ENCODE measurements at regions not wholly inside any gene's neighbourhood (a gene's known extent, or its start where the extent isn't known, plus 50 kb on each side); places are given as distances from the start of the nearest gene placed in this dataset.
"Not testable (repeated sequence)": the region's sequence is repeated elsewhere in the genome, so short reads cannot be mapped to it uniquely, and the experiment has no call there.

DNA sequence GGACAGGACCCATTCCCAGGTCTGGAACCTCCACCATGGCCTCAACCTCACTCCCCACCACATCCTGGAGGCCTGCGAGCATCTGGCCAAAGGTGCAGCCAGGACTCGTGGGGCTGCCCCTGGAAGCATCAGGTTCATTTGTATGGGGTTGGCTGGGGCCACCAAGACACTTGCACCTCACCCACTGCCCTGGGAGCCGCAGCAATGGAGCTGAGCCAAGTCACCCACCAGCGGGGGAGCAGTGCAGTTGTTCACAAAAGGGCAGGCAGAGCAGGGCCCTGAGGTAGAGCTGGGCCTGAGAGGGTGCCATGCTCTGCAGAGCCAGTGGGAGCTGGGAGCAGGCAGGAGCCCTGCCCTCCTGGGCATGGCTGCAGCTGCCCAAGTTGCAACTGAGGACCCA lies 163.5 kb downstream of the FAM47A start (continued):
- TF ChIP-seq DLX4 (CRISPR knock-in tag; IDR thresholded peaks at IDR 0.05) (no peak), BMI1 (IDR thresholded peaks at IDR 0.05; ENCODE audit: low read length) (no peak), ESRRA (IDR thresholded peaks at IDR 0.05; ENCODE audit: borderline replicate concordance, low read depth) (no peak)

- H3K9me3 ChIP-seq (replicated peaks; ENCODE audit: control insufficient read depth, insufficient read depth, low read depth, low read length), result no peaks in the 10 kb centered on the region
- DNase-seq (ENCODE audit: extremely low read depth in 1 of 4, low spot score in 3 of 4) (no peak), FAIRE-seq (no peak), ATAC-seq (no peak)
- H3K4me3 ChIP-seq, result no peak overlapping the region
- H3K9ac ChIP-seq (ENCODE audit: insufficient read depth in 1 of 2, low read depth in 2 of 2, low read length in 2 of 2), result no peak overlapping the region
- intact Hi-C loops (cut with micrococcal nuclease), result no loop called here
- 0% methylated on average over 2 of the region's 2 CpGs for WGBS (ENCODE audit: insufficient coverage, low coverage, missing lambda C conversion rate)
- no peak overlapping the region for H3K4me2 ChIP-seq (ENCODE audit: insufficient read depth, low read length)
- H3K4me1 ChIP-seq (replicated peaks in 1 of 2; ENCODE audit: control insufficient read depth in 2 of 2, insufficient read depth in 2 of 2, low read length in 2 of 2), result no peaks in the 10 kb centered on the region
- H3K79me2 ChIP-seq (ENCODE audit: control insufficient read depth, insufficient read depth, low read length), result no peaks in the 10 kb centered on the region
- no peak overlapping the region for H3K27ac ChIP-seq (ENCODE audit: extremely low read depth, low read depth, low read length)
- no peaks in the 10 kb centered on the region for H3K27me3 ChIP-seq (ENCODE audit: control insufficient read depth in 2 of 2, insufficient read depth in 2 of 2, low read length in 2 of 2)
- H4K20me1 ChIP-seq (replicated peaks; ENCODE audit: control insufficient read depth, insufficient read depth, low read length), result no peaks in the 10 kb centered on the region
- no peaks in the 10 kb centered on the region for H3K36me3 ChIP-seq (ENCODE audit: control insufficient read depth, insufficient read depth, low read length)
- TF ChIP-seq KAT7 (CRISPR knock-in tag; IDR thresholded peaks at IDR 0.05; ENCODE audit: borderline replicate concordance) (no peak), ZEB2 (IDR thresholded peaks at IDR 0.05) (no peak), ATF2 (CRISPR knock-in tag; IDR thresholded peaks at IDR 0.05) (no peak), MEF2D (tag; conservative IDR thresholded peaks at IDR 0.05; ENCODE audit: low read depth) (no peak), FOXP1 (CRISPR knock-in tag; IDR thresholded peaks at IDR 0.05) (no peak)
- TF ChIP-seq, protein P1, sequence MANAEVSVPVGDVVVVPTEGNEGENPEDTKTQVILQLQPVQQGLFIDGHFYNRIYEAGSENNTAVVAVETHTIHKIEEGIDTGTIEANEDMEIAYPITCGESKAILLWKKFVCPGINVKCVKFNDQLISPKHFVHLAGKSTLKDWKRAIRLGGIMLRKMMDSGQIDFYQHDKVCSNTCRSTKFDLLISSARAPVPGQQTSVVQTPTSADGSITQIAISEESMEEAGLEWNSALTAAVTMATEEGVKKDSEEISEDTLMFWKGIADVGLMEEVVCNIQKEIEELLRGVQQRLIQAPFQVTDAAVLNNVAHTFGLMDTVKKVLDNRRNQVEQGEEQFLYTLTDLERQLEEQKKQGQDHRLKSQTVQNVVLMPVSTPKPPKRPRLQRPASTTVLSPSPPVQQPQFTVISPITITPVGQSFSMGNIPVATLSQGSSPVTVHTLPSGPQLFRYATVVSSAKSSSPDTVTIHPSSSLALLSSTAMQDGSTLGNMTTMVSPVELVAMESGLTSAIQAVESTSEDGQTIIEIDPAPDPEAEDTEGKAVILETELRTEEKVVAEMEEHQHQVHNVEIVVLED (CRISPR knock-in tag; IDR thresholded peaks at IDR 0.05), result no peak
- no peaks in the 10 kb centered on the region for H3K9me1 ChIP-seq (ENCODE audit: control insufficient read depth, insufficient read depth, low read length)
- in situ Hi-C loops (cut with MboI), result no loop called here
- ChIA-PET CTCF (ENCODE audit: low intra/inter-chr PET ratio) (no interaction called here), POLR2A (no interaction called here)
- BruUV-seq (replicated peaks), result no TSS peak
- H2AFZ ChIP-seq (ENCODE audit: low read depth, low read length), result no peak overlapping the region
These were observed 182.8 kb downstream of the FAM47A start for GRCh38 chrX:33949300-33949699.

DNA sequence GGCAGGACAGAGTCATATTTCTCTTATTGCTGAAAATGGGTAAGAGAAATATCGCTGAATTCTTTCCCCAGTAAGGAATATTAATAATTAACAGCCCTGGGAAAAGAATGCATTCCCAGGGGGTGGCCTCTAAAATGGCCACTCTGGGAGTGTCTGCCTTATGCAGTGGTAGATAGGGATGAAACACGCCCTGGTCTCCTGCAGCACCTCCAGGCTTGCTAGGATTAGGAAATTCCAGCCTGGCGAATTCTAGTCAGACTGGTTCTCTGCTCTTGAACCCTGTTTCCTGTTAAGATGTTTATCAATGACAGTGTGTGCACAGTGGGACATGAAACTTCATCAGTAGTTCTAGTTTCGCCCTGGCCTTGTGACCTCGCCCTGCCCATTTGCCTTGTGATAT lies 205.9 kb downstream of the FAM47A start:
- H3K9me3 ChIP-seq (replicated peaks; ENCODE audit: control insufficient read depth, insufficient read depth, low read depth, low read length); H3K4me1 ChIP-seq (replicated peaks in 1 of 2; ENCODE audit: control insufficient read depth in 2 of 2, insufficient read depth in 2 of 2, low read length in 2 of 2); DNase-seq (ENCODE audit: extremely low read depth in 1 of 4, low spot score in 3 of 4); H3K9me1 ChIP-seq (ENCODE audit: control insufficient read depth, insufficient read depth, low read length); H3K9ac ChIP-seq (ENCODE audit: insufficient read depth in 1 of 2, low read depth in 2 of 2, low read length in 2 of 2); POLR2A ChIA-PET; BruUV-seq (replicated peaks); H3K4me3 ChIP-seq; in situ Hi-C loops (cut with MboI); intact Hi-C loops (cut with micrococcal nuclease); CTCF ChIA-PET (ENCODE audit: low intra/inter-chr PET ratio); H3K79me2 ChIP-seq (ENCODE audit: control insufficient read depth, insufficient read depth, low read length); H3K4me2 ChIP-seq (ENCODE audit: insufficient read depth, low read length); H3K36me3 ChIP-seq (ENCODE audit: control insufficient read depth, insufficient read depth, low read length); FAIRE-seq; H4K20me1 ChIP-seq (replicated peaks; ENCODE audit: control insufficient read depth, insufficient read depth, low read length); H2AFZ ChIP-seq (ENCODE audit: low read depth, low read length); ATAC-seq; H3K27me3 ChIP-seq (ENCODE audit: control insufficient read depth in 2 of 2, insufficient read depth in 2 of 2, low read length in 2 of 2); H3K27ac ChIP-seq (ENCODE audit: extremely low read depth, low read depth, low read length): not testable (repeated sequence)
- WGBS (ENCODE audit: insufficient coverage, low coverage, missing lambda C conversion rate), result 3% methylated on average over 4 of the region's 5 CpGs
